ENCODE measurements at regions not wholly inside any gene's neighbourhood (a gene's known extent, or its start where the extent isn't known, plus 50 kb on each side); places are given as distances from the start of the nearest gene placed in this dataset.

DNA sequence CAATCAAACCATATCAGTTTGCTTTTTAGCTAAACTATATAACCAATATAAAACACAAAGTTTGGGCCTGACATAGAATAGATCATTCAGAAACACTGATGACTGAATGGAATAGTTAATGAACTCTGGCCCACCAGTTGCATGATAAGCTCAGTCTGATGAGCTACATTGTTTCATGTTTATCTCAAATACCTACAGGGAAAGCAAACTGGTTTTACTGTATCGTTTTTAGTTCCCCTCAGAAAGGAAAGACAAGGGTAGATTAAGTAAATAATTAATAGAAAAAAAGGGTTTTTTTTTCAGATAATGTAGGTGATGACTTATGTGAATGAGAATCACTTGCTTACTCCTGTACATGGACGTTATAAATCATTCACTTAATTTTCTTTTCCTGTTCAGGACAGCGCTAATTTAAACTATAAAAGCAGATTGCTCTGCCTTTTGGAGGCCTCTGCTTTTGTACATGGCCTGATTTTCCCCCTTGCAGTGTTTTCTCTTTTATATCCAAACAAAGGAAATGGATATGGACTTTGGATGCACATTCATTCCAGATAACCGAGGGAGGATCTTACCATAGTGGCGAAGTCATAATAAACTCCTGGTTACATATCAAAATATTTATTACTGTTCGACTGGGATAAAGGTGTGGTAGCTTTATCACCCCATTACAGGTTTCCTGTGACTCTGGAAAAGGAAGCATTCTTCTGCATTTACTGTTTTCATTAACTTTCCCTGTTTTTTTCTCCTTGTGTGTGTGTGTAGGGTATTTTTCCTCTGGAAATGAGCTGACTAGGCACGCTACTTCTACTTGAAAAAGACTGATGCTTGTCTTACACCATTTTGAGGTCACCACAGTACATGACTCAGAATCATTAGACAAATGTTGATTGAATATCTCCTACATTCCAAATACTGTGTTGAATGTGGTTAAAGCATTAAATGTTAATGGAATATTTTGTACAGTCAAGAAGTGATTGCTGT, 373.1 kb upstream of the HS3ST1 start:
- no peak for TF ChIP-seq POLR2AphosphoS5 (IDR thresholded peaks at IDR 0.05)
- no peak for TF ChIP-seq EP300 (IDR thresholded peaks at IDR 0.05)
- TF ChIP-seq POLR2A (IDR thresholded peaks at IDR 0.05), result no peak
- TF ChIP-seq, protein P1, sequence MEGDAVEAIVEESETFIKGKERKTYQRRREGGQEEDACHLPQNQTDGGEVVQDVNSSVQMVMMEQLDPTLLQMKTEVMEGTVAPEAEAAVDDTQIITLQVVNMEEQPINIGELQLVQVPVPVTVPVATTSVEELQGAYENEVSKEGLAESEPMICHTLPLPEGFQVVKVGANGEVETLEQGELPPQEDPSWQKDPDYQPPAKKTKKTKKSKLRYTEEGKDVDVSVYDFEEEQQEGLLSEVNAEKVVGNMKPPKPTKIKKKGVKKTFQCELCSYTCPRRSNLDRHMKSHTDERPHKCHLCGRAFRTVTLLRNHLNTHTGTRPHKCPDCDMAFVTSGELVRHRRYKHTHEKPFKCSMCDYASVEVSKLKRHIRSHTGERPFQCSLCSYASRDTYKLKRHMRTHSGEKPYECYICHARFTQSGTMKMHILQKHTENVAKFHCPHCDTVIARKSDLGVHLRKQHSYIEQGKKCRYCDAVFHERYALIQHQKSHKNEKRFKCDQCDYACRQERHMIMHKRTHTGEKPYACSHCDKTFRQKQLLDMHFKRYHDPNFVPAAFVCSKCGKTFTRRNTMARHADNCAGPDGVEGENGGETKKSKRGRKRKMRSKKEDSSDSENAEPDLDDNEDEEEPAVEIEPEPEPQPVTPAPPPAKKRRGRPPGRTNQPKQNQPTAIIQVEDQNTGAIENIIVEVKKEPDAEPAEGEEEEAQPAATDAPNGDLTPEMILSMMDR (IDR thresholded peaks at IDR 0.05), result no peak
- Histone ChIP-seq H3K27ac (no peak overlapping the region), H3K9me3 (no peaks in the 10 kb centered on the region), H3K27me3 (no peaks in the 10 kb centered on the region), H3K4me1 (no peaks in the 10 kb centered on the region), H3K4me3 (no peak overlapping the region), H3K36me3 (no peaks in the 10 kb centered on the region)
- 69% methylated on average over 7 of the region's 7 CpGs for WGBS
- no peak for DNase-seq (ENCODE audit: low spot score in 2 of 2)

DNA sequence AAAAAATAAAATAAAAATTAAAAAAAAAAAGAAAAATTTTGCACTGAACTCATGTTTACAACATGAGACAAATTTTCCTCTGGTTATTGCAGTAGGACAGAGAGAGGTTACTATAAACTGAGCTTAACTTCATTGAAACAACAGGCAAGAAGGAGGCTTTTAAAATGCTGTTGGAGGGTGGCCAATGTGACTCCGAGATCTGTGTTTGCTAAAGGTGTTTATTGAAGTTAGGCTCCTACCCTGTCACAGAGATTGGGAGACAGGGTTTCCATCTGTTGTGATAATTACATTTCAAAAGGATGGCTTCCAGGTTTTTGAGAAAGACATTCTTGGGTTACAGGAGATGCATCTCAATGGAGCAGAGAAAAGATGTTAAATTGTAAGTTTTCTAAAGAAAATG, 370.5 kb upstream of the HS3ST1 start:
- H3K36me3 ChIP-seq, result no peaks in the 10 kb centered on the region
- H3K9me3 ChIP-seq, result no peaks in the 10 kb centered on the region
- H3K27me3 ChIP-seq, result no peaks in the 10 kb centered on the region
- H3K4me3 ChIP-seq, result no peak overlapping the region
- TF ChIP-seq EP300 (IDR thresholded peaks at IDR 0.05), result no peak
- TF ChIP-seq POLR2AphosphoS5 (IDR thresholded peaks at IDR 0.05), result no peak
- no peak for TF ChIP-seq POLR2A (IDR thresholded peaks at IDR 0.05)
- TF ChIP-seq, protein P1 (IDR thresholded peaks at IDR 0.05), result no peak
- H3K4me1 ChIP-seq, result no peaks in the 10 kb centered on the region
- WGBS, result 74% methylated on average over 1 of the region's 1 CpG
- DNase-seq (ENCODE audit: low spot score in 2 of 2), result no peak
- no peak overlapping the region for H3K27ac ChIP-seq

DNA sequence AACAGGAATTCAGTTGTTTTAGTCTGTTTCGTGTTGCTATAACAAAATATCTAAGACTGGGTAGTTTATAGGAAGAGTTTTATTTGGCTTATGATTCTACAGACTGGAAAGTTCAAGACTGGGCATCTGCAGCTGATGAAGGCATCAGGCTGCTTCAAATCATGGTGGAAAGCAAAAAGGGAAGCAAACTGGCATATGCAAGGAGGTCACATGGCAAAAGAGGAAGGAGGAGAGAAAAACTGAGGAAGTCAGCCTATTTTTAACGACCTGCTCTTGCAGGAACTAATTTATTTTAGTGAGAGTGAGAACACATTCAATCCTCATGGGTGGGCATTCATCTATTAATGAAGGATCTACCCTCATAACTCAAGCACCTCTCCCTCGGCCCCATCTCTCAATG, 363.1 kb upstream of the HS3ST1 start:
- Histone ChIP-seq H3K27me3 (no peaks in the 10 kb centered on the region), H3K36me3 (no peaks in the 10 kb centered on the region), H3K4me3 (no peak overlapping the region), H3K4me1 (no peaks in the 10 kb centered on the region), H3K27ac (no peak overlapping the region), H3K9me3 (no peaks in the 10 kb centered on the region)
- 79% methylated on average over 3 of the region's 3 CpGs for WGBS
- TF ChIP-seq POLR2AphosphoS5 (IDR thresholded peaks at IDR 0.05) (no peak), POLR2A (IDR thresholded peaks at IDR 0.05) (no peak), EP300 (IDR thresholded peaks at IDR 0.05) (no peak)
- TF ChIP-seq, protein P1 (IDR thresholded peaks at IDR 0.05), result no peak
- DNase-seq (ENCODE audit: low spot score in 2 of 2), result no peak

DNA sequence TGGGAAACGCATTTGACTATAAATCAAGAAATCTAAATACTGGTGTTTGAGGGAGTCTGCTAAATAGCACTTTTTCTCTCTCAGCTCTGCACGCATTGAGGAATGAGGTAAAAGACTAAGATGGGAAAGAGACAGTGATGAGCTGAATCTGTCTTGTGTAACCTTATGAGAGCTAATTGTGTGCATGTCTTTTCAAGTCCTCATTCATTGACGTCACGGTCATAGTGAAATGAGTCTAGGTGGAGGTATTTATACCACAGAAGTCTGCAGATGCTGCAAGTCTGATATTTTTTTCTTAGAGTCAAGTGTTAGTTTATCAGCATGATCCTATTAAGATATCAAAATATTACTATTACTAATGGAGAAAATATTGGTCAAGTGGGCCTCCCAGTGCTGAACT, 361.5 kb upstream of the HS3ST1 start:
- H3K4me3 ChIP-seq, result no peak overlapping the region
- TF ChIP-seq POLR2A (IDR thresholded peaks at IDR 0.05) (no peak), POLR2AphosphoS5 (IDR thresholded peaks at IDR 0.05) (no peak), EP300 (IDR thresholded peaks at IDR 0.05) (no peak)
- TF ChIP-seq, protein P1 (IDR thresholded peaks at IDR 0.05), result no peak
- no peak overlapping the region for H3K27ac ChIP-seq
- H3K27me3 ChIP-seq, result no peaks in the 10 kb centered on the region
- WGBS, result 73% methylated on average over 4 of the region's 4 CpGs
- DNase-seq (ENCODE audit: low spot score in 2 of 2), result no peak
- H3K4me1 ChIP-seq, result no peaks in the 10 kb centered on the region
- no peaks in the 10 kb centered on the region for H3K36me3 ChIP-seq
- H3K9me3 ChIP-seq, result no peaks in the 10 kb centered on the region

DNA sequence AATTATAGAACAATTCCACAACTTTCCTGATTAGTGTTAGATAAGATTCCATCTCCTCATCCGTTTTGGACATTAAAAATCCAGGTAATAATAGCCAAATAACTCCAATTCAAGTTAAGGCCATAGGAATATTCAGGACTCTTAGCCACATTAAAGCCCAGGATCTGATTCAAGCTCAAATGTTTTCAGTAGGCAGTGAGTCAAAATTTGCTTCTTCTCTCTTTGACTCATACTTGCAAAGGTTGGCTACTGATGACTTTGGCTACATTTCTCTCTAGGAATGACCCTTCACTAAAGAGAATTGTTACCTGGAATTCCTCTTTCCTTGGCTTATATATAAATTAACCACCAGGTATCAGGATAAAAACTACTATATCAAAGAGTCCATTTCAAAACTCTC, 354.9 kb upstream of the HS3ST1 start:
- DNase-seq (ENCODE audit: low spot score in 2 of 2), result no peak
- no peaks in the 10 kb centered on the region for H3K27me3 ChIP-seq
- H3K4me1 ChIP-seq, result no peaks in the 10 kb centered on the region
- no peak overlapping the region for H3K27ac ChIP-seq
- H3K4me3 ChIP-seq, result no peak overlapping the region
- TF ChIP-seq POLR2A (IDR thresholded peaks at IDR 0.05), result no peak
- TF ChIP-seq, protein P1 (IDR thresholded peaks at IDR 0.05), result no peak
- TF ChIP-seq EP300 (IDR thresholded peaks at IDR 0.05), result no peak
- TF ChIP-seq POLR2AphosphoS5 (IDR thresholded peaks at IDR 0.05), result no peak
- H3K36me3 ChIP-seq, result no peaks in the 10 kb centered on the region
- 50% methylated on average over 1 of the region's 1 CpG for WGBS
- H3K9me3 ChIP-seq, result no peaks in the 10 kb centered on the region
